Suprapubic skin (tissue), 4 donors: ENCODE measurements at regions not wholly inside any gene's neighbourhood (a gene's known extent, or its start where the extent isn't known, plus 50 kb on each side); places are given as distances from the start of the nearest gene placed in this dataset.

ENCODE experiments used
- DNase-seq, 2 donors: peaks; one replicate each; pipeline ENCODE4 v3.0.0-alpha.2; 2019; ENCODE audit warnings: low spot score in 2 of 2
- H3K27ac ChIP-seq: fragments of 200-600 bp; sonication (generic); one replicate; pipeline ENCODE4 v1.5.1; 2019
- H3K27me3 ChIP-seq: fragments of 200-600 bp; sonication (generic); one replicate; pipeline ENCODE4 v1.5.1; 2019
- H3K36me3 ChIP-seq: fragments of 200-600 bp; sonication (generic); one replicate; pipeline ENCODE4 v1.5.1; 2019
- H3K4me1 ChIP-seq: fragments of 200-600 bp; sonication (generic); one replicate; pipeline ENCODE4 v1.5.1; 2019
- H3K4me3 ChIP-seq: fragments of 200-600 bp; sonication (generic); one replicate; pipeline ENCODE4 v1.5.1; 2019; ENCODE audit warnings: mild to moderate bottlenecking
- H3K9me3 ChIP-seq: fragments of 200-600 bp; sonication (generic); one replicate; pipeline ENCODE4 v1.5.1; 2019
- EP300 ChIP-seq: sonication (generic); formaldehyde crosslinking; IDR thresholded peaks from one replicate; pipeline ENCODE4 v1.6.1; 2017; ENCODE audit warnings: antibody characterized with exemption
- POLR2A ChIP-seq, 2 donors: fragments of 450-650 bp; IDR thresholded peaks; one replicate each; pipeline ENCODE4 v1.6.1; 2017; ENCODE audit warnings: antibody characterized with exemption in 2 of 2, mild to moderate bottlenecking in 2 of 2, moderate library complexity in 2 of 2
- POLR2AphosphoS5 ChIP-seq, 3 donors: sonication (generic); formaldehyde crosslinking; IDR thresholded peaks; one replicate each; pipeline ENCODE4 v1.6.1; 2017; ENCODE audit warnings: antibody characterized with exemption in 3 of 3
- WGBS: methylation state at CpG from one replicate; pipeline ENCODE4 v1.1.5; 2018; 5-methylcytosine and 5-hydroxymethylcytosine counted together
- TF ChIP-seq, protein P1 (sequence below), 2 donors: fragments of 200-600 bp in 1 of 2; fragments of 450-650 bp in 1 of 2; sonication (generic) in 1 of 2; IDR thresholded peaks; one replicate each; pipeline ENCODE4 v1.5.1; 2016 to 2019; ENCODE audit warnings: antibody characterized with exemption in 2 of 2, mild to moderate bottlenecking in 1 of 2, moderate library complexity in 1 of 2

- 55% methylated on average over 6 of the region's 20 CpGs for WGBS
- Histone ChIP-seq H3K36me3 (no peaks in the 10 kb centered on the region), H3K4me1 (no peaks in the 10 kb centered on the region), H3K27me3 (no peaks in the 10 kb centered on the region), H3K27ac (no peak overlapping the region), H3K9me3 (no peaks in the 10 kb centered on the region), H3K4me3 (no peak overlapping the region)
- no peak for DNase-seq
- TF ChIP-seq POLR2AphosphoS5 (IDR thresholded peaks at IDR 0.05) (no peak), POLR2A (IDR thresholded peaks at IDR 0.05) (no peak), EP300 (no peak)
- TF ChIP-seq, protein P1, sequence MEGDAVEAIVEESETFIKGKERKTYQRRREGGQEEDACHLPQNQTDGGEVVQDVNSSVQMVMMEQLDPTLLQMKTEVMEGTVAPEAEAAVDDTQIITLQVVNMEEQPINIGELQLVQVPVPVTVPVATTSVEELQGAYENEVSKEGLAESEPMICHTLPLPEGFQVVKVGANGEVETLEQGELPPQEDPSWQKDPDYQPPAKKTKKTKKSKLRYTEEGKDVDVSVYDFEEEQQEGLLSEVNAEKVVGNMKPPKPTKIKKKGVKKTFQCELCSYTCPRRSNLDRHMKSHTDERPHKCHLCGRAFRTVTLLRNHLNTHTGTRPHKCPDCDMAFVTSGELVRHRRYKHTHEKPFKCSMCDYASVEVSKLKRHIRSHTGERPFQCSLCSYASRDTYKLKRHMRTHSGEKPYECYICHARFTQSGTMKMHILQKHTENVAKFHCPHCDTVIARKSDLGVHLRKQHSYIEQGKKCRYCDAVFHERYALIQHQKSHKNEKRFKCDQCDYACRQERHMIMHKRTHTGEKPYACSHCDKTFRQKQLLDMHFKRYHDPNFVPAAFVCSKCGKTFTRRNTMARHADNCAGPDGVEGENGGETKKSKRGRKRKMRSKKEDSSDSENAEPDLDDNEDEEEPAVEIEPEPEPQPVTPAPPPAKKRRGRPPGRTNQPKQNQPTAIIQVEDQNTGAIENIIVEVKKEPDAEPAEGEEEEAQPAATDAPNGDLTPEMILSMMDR (IDR thresholded peaks at IDR 0.05), result no peak
These were observed 147.2 kb upstream of the ADO start for GRCh38 chr10:62657244-62657835.

DNA sequence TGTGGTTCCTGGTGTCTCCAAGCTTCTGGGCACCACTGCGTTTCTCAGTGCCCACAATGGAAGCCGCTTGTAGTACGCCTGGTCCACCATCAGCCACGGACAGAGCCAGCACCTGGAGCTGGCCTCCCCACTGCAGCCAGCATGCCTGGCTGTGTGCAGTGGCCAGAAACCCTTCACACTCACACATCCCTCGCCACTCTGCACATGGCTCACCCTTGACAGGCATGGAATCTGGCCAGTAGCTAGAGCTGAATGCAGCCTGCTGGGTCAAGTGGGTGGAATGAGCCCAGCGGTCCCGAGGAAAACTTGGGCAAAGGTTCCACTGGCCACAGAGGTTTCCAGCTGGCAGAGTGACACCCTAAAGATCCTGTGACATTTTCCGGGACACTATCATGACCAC, 146.0 kb upstream of the ADO start:
- H3K9me3 ChIP-seq, result no peaks in the 10 kb centered on the region
- H3K27me3 ChIP-seq, result no peaks in the 10 kb centered on the region
- H3K36me3 ChIP-seq, result no peaks in the 10 kb centered on the region
- H3K4me1 ChIP-seq, result no peaks in the 10 kb centered on the region
- 87% methylated on average over 3 of the region's 8 CpGs for WGBS
- H3K27ac ChIP-seq, result no peak overlapping the region
- no peak for DNase-seq
- no peak overlapping the region for H3K4me3 ChIP-seq
- TF ChIP-seq POLR2A (IDR thresholded peaks at IDR 0.05), result no peak
- TF ChIP-seq POLR2AphosphoS5 (IDR thresholded peaks at IDR 0.05), result no peak
- TF ChIP-seq EP300, result no peak
- TF ChIP-seq, protein P1 (IDR thresholded peaks at IDR 0.05), result no peak

DNA sequence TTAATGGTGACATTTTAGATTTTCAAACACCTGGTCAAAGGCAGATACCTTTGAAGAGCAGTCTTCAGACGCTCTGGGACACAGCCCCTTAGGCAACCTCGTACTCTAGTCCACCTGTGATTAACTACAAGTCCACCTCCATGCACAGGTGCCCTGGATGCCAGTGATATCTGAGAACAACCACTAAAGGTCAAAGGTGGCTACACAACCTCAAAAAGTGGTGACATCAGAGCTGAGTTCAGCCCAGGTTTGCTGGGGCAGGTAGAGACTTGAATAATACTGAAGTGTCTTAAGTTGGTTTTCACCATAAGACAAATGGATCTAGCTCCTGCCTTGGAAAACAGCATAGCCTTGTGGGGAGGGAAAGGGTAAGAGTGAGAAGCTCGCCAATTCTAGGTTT, 143.4 kb upstream of the ADO start:
- Histone ChIP-seq H3K27ac (no peak overlapping the region), H3K4me3 (no peak overlapping the region), H3K4me1 (no peaks in the 10 kb centered on the region), H3K36me3 (no peaks in the 10 kb centered on the region), H3K9me3 (no peaks in the 10 kb centered on the region), H3K27me3 (no peaks in the 10 kb centered on the region)
- TF ChIP-seq, protein P1 (IDR thresholded peaks at IDR 0.05), result no peak
- TF ChIP-seq POLR2A (IDR thresholded peaks at IDR 0.05) (no peak), POLR2AphosphoS5 (IDR thresholded peaks at IDR 0.05) (no peak), EP300 (no peak)
- WGBS, result 64% methylated on average over 3 of the region's 3 CpGs
- DNase-seq, result no peak

GRCh38 chr10:62662486-62662885, 142.0 kb upstream of the ADO start:
- no peak overlapping the region for H3K4me3 ChIP-seq
- WGBS, result 93% methylated on average over 3 of the region's 3 CpGs
- no peak overlapping the region for H3K27ac ChIP-seq
- no peak for DNase-seq
- no peaks in the 10 kb centered on the region for H3K36me3 ChIP-seq
- H3K4me1 ChIP-seq, result no peaks in the 10 kb centered on the region
- no peak for TF ChIP-seq POLR2AphosphoS5 (IDR thresholded peaks at IDR 0.05)
- no peak for TF ChIP-seq EP300
- TF ChIP-seq, protein P1 (IDR thresholded peaks at IDR 0.05), result no peak
- no peak for TF ChIP-seq POLR2A (IDR thresholded peaks at IDR 0.05)
- H3K9me3 ChIP-seq, result no peaks in the 10 kb centered on the region
- no peaks in the 10 kb centered on the region for H3K27me3 ChIP-seq

DNA sequence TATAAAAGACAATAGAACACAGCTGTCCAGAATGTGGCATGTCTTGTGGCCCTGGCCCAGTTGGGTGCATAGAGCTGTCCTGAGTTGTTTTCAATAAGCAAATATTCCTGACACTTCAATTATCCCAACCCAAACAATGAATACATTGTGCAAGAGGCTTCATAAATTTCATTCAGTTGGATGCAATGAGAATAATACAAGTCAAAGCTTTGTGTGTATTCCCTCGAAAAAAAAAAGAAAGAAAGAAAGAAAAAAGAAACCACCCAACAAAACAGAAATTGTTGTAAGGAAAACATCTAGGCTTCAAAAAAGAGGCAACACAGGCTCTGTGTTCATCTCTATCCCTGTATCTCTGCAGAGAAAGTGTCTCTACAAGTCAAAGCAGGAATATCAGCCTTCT, 138.7 kb upstream of the ADO start:
- H3K4me1 ChIP-seq, result no peaks in the 10 kb centered on the region
- H3K36me3 ChIP-seq, result no peaks in the 10 kb centered on the region
- no peaks in the 10 kb centered on the region for H3K9me3 ChIP-seq
- TF ChIP-seq POLR2AphosphoS5 (IDR thresholded peaks at IDR 0.05) (no peak), EP300 (no peak), POLR2A (IDR thresholded peaks at IDR 0.05) (no peak)
- TF ChIP-seq, protein P1 (IDR thresholded peaks at IDR 0.05), result no peak
- H3K27me3 ChIP-seq, result no peaks in the 10 kb centered on the region
- DNase-seq, result no peak
- 67% methylated on average over 1 of the region's 1 CpG for WGBS
- H3K4me3 ChIP-seq, result no peak overlapping the region
- H3K27ac ChIP-seq, result no peak overlapping the region
